HepG2 (cell line): ENCODE measurements at regions not wholly inside any gene's neighbourhood (a gene's known extent, or its start where the extent isn't known, plus 50 kb on each side); places are given as distances from the start of the nearest gene placed in this dataset.

Experiments used
- ATAC-seq: fragments of 200-7000 bp; cut with Tn5 transposase; 3 replicates; pipeline ENCODE4 v1.9.1; 2020; ENCODE audit warnings: mild to moderate bottlenecking, moderate library complexity
- BruUV-seq: library from RNA; stranded (reverse); fragments of 400-500 nt; replicated peaks from 2 replicates; lab custom pipeline; 2021; lab: Mats Ljungman, UMichigan
- CTCF ChIA-PET: fragments of 300-600 bp; formaldehyde crosslinking; extraction: SDS; loops from one replicate; lab custom pipeline; 2021; ENCODE audit warnings: low total read pairs, inconsistent platforms, low intra/inter-chr PET ratio; lab: Yijun Ruan, JAX
- POLR2A ChIA-PET: fragments of 350-600 bp; sonication (Branson Sonifier 250); formaldehyde crosslinking; loops from one replicate; lab custom pipeline; 2020; ENCODE audit warnings: antibody characterized with exemption, inconsistent platforms; lab: Yijun Ruan, JAX
- DNase-seq: peaks from one replicate; pipeline ENCODE4 v3.0.0-alpha.2; 2015; ENCODE audit warnings: low spot score
- FAIRE-seq: peaks from 3 replicates; lab custom pipeline; 2011; peaks lifted over from hg19 to GRCh38; lab: Jason Lieb, UNC
- H2AFZ ChIP-seq: one replicate; pipeline ENCODE4 v1.6.1; 2011; ENCODE audit warnings: low read length, inconsistent platforms
- H3K27ac ChIP-seq: fragments of 300-600 bp; 3 replicates; pipeline ENCODE4 v1.8.0; 2011; ENCODE audit warnings: mixed run types, mild to moderate bottlenecking, mixed read lengths, low read length, inconsistent platforms; ENCODE audit not compliant: insufficient read depth; ENCODE audit errors: extremely low read length
- H3K27me3 ChIP-seq, 2 experiments: fragments of 200-600 bp in 1 of 2; 2 replicates in 1 of 2; 3 replicates in 1 of 2; pipeline versions ENCODE4 v1.6.0 to v1.8.0; 2011; ENCODE audit warnings: low read length in 2 of 2, mild to moderate bottlenecking in 2 of 2, moderate library complexity in 2 of 2, inconsistent platforms in 1 of 2; ENCODE audit not compliant: insufficient read depth in 2 of 2, control insufficient read depth in 1 of 2
- H3K36me3 ChIP-seq, 2 experiments: fragments of 200-600 bp in 1 of 2; replicated peaks in 1 of 2; 2 replicates in 1 of 2; 3 replicates in 1 of 2; pipeline versions ENCODE4 v1.5.1 to v1.8.0; 2011; ENCODE audit warnings: low read length in 2 of 2, inconsistent platforms in 1 of 2; ENCODE audit not compliant: insufficient read depth in 2 of 2, control insufficient read depth in 1 of 2
- H3K4me1 ChIP-seq: 2 replicates; pipeline ENCODE4 v1.5.1; 2012; ENCODE audit warnings: low read length, inconsistent platforms; ENCODE audit not compliant: insufficient read depth
- H3K4me2 ChIP-seq: 2 replicates; pipeline ENCODE4 v1.6.0; 2011; ENCODE audit warnings: low read depth, low read length, inconsistent platforms
- H3K4me3 ChIP-seq, 3 experiments: fragments of 200-600 bp in 1 of 3; sonication (generic), shearing (Covaris generic) in 1 of 3; replicated peaks in 1 of 3; 2 replicates each; pipeline ENCODE4 v1.5.1; 2011 to 2016; ENCODE audit warnings: low read length in 3 of 3, inconsistent platforms in 2 of 3, low read depth in 2 of 3, mild to moderate bottlenecking in 2 of 3, control low read depth in 1 of 3, mixed read lengths in 1 of 3; ENCODE audit not compliant: insufficient read depth in 1 of 3
- H3K79me2 ChIP-seq: one replicate; pipeline ENCODE4 v1.6.1; 2011; ENCODE audit warnings: low read length, inconsistent platforms; ENCODE audit not compliant: insufficient read depth
- H3K9ac ChIP-seq: 2 replicates; pipeline ENCODE4 v1.6.0; 2011; ENCODE audit warnings: mild to moderate bottlenecking, low read depth, low read length, inconsistent platforms; ENCODE audit not compliant: insufficient read depth
- H3K9me3 ChIP-seq: 2 replicates; pipeline ENCODE4 v1.5.1; 2012; ENCODE audit warnings: mild to moderate bottlenecking, low read length
- H4K20me1 ChIP-seq: 2 replicates; pipeline ENCODE4 v1.6.0; 2011; ENCODE audit warnings: inconsistent platforms, mild to moderate bottlenecking, low read length, moderate library complexity; ENCODE audit not compliant: insufficient read depth
- CC2D1A ChIP-seq: sonication (generic); formaldehyde crosslinking; IDR thresholded peaks from 2 replicates; pipeline ENCODE4 v1.8.1; 2023; ENCODE audit warnings: mild to moderate bottlenecking, missing genetic modification reagents
- CHD2 ChIP-seq: IDR thresholded peaks from 2 replicates; pipeline ENCODE4 v1.6.1; 2011; ENCODE audit warnings: low read depth, low read length, improper control_type of control experiment
- PRMT3 ChIP-seq: sonication (generic); formaldehyde crosslinking; IDR thresholded peaks from 2 replicates; pipeline ENCODE4 v1.8.1; 2022; ENCODE audit warnings: low read depth, mild to moderate bottlenecking, moderate library complexity, missing genetic modification reagents, borderline replicate concordance
- PTBP1 ChIP-seq: fragments of 200-400 bp; formaldehyde crosslinking; IDR thresholded peaks from 2 replicates; pipeline ENCODE4 v1.6.1; 2018; ENCODE audit warnings: low read length, low read depth; ENCODE audit not compliant: poor library complexity, severe bottlenecking
- ZNF251 ChIP-seq: sonication (generic); formaldehyde crosslinking; IDR thresholded peaks from 2 replicates; pipeline ENCODE4 v1.9.0; 2021; ENCODE audit warnings: mild to moderate bottlenecking, missing genetic modification reagents
- ZNF382 ChIP-seq: sonication (generic); formaldehyde crosslinking; IDR thresholded peaks from 2 replicates; pipeline ENCODE4 v1.5.0; 2020; ENCODE audit warnings: missing genetic modification reagents, mild to moderate bottlenecking, borderline replicate concordance
- ZNF468 ChIP-seq: sonication (generic); formaldehyde crosslinking; IDR thresholded peaks from 2 replicates; pipeline ENCODE4 v1.8.0; 2022; ENCODE audit warnings: mild to moderate bottlenecking, moderate library complexity, missing genetic modification reagents
- ZNF672 ChIP-seq: sonication (generic); formaldehyde crosslinking; IDR thresholded peaks from 2 replicates; pipeline ENCODE4 v1.8.1; 2022; ENCODE audit warnings: missing genetic modification reagents
- ZNF737 ChIP-seq: sonication (generic); formaldehyde crosslinking; IDR thresholded peaks from 2 replicates; pipeline ENCODE4 v1.5.0; 2020; ENCODE audit warnings: missing genetic modification reagents, mild to moderate bottlenecking, borderline replicate concordance
- ZSCAN22 ChIP-seq: sonication (generic); formaldehyde crosslinking; IDR thresholded peaks from 2 replicates; pipeline ENCODE4 v1.4.0; 2020; ENCODE audit warnings: mild to moderate bottlenecking, missing genetic modification reagents
- WGBS: methylation state at CpG from one replicate; pipeline ENCODE4 v1.1.6; 2017; ENCODE audit warnings: low lambda C conversion rate; 5-methylcytosine and 5-hydroxymethylcytosine counted together
- in situ Hi-C: cut with HindIII; loops from 2 replicates; pipeline ENCODE4 v1.10.0; 2017; ENCODE audit warnings: low pct_unique_long_range_greater_than_20kb; ENCODE audit not compliant: extremely low pct_ligation_motif_present
- intact Hi-C: fragments of 100-400 bp; cut with micrococcal nuclease; formaldehyde crosslinking; loops from one replicate; pipeline ENCODE4 v1.10.0; 2022; ENCODE audit not compliant: unreplicated experiment
- TF ChIP-seq, protein P1 (sequence below): sonication (generic); formaldehyde crosslinking; conservative IDR thresholded peaks from 2 replicates; pipeline ENCODE4 v1.4.0; 2020; ENCODE audit warnings: missing genetic modification reagents
- TF ChIP-seq, protein P2 (sequence below): sonication (generic); formaldehyde crosslinking; IDR thresholded peaks from 2 replicates; pipeline ENCODE4 v1.4.0; 2020; ENCODE audit warnings: mild to moderate bottlenecking, missing genetic modification reagents
- TF ChIP-seq, protein P3 (sequence below): sonication (generic); formaldehyde crosslinking; IDR thresholded peaks from 2 replicates; pipeline ENCODE4 v1.4.0; 2020; ENCODE audit warnings: mild to moderate bottlenecking, missing genetic modification reagents
- TF ChIP-seq, protein P4 (sequence below): sonication (generic); formaldehyde crosslinking; IDR thresholded peaks from 2 replicates; pipeline ENCODE4 v1.4.0; 2020; ENCODE audit warnings: missing genetic modification reagents, mild to moderate bottlenecking, borderline replicate concordance
- TF ChIP-seq, protein P5 (sequence below): sonication (generic); formaldehyde crosslinking; IDR thresholded peaks from 2 replicates; pipeline ENCODE4 v1.4.0; 2020; ENCODE audit warnings: missing genetic modification reagents
- TF ChIP-seq, protein P6 (sequence below): sonication (generic); formaldehyde crosslinking; IDR thresholded peaks from 2 replicates; pipeline ENCODE4 v1.5.0; 2020; ENCODE audit warnings: missing genetic modification reagents

DNA sequence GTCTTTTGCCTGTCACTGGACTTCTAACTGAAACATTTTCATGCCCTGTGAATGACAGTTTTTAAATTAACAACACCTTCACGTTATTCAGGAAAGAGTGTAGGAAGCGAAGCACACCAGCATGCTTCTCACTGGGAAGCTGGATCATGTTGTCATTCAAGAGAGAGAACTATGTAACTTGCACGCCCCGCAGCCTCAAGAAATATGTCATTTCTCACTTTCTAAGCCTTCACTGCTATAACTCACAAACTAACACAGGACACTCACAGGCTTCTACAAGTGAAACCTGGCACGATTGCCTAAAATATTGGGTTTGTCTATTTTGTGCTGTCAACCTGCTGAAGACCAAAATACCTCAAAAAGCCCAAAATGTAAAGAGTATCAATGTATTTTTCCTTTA lies 466.3 kb downstream of the EFNA5 start (continued):
- TF ChIP-seq, protein P1, sequence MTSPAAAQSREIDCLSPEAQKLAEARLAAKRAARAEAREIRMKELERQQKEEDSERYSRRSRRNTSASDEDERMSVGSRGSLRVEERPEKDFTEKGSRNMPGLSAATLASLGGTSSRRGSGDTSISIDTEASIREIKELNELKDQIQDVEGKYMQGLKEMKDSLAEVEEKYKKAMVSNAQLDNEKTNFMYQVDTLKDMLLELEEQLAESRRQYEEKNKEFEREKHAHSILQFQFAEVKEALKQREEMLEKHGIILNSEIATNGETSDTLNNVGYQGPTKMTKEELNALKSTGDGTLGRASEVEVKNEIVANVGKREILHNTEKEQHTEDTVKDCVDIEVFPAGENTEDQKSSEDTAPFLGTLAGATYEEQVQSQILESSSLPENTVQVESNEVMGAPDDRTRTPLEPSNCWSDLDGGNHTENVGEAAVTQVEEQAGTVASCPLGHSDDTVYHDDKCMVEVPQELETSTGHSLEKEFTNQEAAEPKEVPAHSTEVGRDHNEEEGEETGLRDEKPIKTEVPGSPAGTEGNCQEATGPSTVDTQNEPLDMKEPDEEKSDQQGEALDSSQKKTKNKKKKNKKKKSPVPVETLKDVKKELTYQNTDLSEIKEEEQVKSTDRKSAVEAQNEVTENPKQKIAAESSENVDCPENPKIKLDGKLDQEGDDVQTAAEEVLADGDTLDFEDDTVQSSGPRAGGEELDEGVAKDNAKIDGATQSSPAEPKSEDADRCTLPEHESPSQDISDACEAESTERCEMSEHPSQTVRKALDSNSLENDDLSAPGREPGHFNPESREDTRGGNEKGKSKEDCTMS, result no peak
- no peak for TF ChIP-seq ZNF251 (CRISPR knock-in tag)
- TF ChIP-seq ZNF468 (CRISPR knock-in tag), result no peak
- TF ChIP-seq, protein P2, sequence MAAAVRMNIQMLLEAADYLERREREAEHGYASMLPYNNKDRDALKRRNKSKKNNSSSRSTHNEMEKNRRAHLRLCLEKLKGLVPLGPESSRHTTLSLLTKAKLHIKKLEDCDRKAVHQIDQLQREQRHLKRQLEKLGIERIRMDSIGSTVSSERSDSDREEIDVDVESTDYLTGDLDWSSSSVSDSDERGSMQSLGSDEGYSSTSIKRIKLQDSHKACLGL (CRISPR knock-in tag), result no peak

DNA sequence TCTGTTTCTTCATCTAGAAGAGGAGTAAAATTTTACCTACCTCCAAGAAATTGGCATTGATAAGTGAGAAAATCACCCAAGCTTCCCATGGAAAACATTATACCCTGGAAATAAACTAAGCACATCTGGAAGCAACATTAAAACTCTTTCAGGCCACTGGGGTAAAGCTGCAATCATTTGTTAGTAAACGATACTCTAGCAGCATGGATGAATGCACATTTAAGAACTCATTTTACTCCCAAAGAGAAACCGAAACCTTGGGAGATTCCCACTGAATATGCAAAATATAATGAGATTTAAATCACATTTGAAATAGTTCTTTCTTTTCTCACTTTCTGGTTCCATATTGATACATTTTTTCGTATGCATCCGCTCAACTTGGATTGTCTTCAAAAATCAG lies 467.5 kb downstream of the EFNA5 start:
- intact Hi-C loops (no loop called here), in situ Hi-C loops (no loop called here)
- Histone ChIP-seq H4K20me1 (no peaks in the 10 kb centered on the region), H3K4me2 (no peak overlapping the region), H3K79me2 (no peaks in the 10 kb centered on the region), H3K9ac (no peak overlapping the region), H3K27me3 (no peaks in the 10 kb centered on the region), H3K36me3 (no peaks in the 10 kb centered on the region), H3K9me3 (no peaks in the 10 kb centered on the region; the same call in 1 of the 2 replicates), H3K27ac (no peak overlapping the region), H2AFZ (no peak overlapping the region), H3K4me1 (no peaks in the 10 kb centered on the region), H3K4me3 (no peak overlapping the region)
- ChIA-PET POLR2A (no interaction called here), CTCF (no interaction called here)
- ATAC-seq (no peak), FAIRE-seq (no peak), DNase-seq (no peak)
- WGBS, result 3% methylated on average over 4 of the region's 4 CpGs
- no TSS peak for BruUV-seq
- TF ChIP-seq ZNF672 (CRISPR knock-in tag) (no peak), CHD2 (no peak), PTBP1 (no peak), ZSCAN22 (no peak), ZNF737 (CRISPR knock-in tag) (no peak), CC2D1A (no peak), ZNF382 (CRISPR knock-in tag) (no peak), PRMT3 (CRISPR knock-in tag) (no peak)
- TF ChIP-seq, protein P3, sequence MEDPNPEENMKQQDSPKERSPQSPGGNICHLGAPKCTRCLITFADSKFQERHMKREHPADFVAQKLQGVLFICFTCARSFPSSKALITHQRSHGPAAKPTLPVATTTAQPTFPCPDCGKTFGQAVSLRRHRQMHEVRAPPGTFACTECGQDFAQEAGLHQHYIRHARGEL (CRISPR knock-in tag), result no peak
- TF ChIP-seq, protein P4, sequence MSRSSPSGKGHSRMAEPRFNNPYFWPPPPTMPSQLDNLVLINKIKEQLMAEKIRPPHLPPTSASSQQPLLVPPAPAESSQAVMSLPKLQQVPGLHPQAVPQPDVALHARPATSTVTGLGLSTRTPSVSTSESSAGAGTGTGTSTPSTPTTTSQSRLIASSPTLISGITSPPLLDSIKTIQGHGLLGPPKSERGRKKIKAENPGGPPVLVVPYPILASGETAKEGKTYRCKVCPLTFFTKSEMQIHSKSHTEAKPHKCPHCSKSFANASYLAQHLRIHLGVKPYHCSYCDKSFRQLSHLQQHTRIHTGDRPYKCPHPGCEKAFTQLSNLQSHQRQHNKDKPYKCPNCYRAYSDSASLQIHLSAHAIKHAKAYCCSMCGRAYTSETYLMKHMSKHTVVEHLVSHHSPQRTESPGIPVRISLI (CRISPR knock-in tag), result no peak
- TF ChIP-seq, protein P5, sequence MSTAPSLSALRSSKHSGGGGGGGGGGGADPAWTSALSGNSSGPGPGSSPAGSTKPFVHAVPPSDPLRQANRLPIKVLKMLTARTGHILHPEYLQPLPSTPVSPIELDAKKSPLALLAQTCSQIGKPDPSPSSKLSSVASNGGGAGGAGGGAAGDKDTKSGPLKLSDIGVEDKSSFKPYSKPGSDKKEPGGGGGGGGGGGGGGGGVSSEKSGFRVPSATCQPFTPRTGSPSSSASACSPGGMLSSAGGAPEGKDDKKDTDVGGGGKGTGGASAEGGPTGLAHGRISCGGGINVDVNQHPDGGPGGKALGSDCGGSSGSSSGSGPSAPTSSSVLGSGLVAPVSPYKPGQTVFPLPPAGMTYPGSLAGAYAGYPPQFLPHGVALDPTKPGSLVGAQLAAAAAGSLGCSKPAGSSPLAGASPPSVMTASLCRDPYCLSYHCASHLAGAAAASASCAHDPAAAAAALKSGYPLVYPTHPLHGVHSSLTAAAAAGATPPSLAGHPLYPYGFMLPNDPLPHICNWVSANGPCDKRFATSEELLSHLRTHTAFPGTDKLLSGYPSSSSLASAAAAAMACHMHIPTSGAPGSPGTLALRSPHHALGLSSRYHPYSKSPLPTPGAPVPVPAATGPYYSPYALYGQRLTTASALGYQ, result no peak
- TF ChIP-seq, protein P6, sequence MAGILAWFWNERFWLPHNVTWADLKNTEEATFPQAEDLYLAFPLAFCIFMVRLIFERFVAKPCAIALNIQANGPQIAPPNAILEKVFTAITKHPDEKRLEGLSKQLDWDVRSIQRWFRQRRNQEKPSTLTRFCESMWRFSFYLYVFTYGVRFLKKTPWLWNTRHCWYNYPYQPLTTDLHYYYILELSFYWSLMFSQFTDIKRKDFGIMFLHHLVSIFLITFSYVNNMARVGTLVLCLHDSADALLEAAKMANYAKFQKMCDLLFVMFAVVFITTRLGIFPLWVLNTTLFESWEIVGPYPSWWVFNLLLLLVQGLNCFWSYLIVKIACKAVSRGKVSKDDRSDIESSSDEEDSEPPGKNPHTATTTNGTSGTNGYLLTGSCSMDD (CRISPR knock-in tag), result no peak
